Esophagus squamous epithelium (tissue), 4 donors: ENCODE measurements at regions not wholly inside any gene's neighbourhood (a gene's known extent, or its start where the extent isn't known, plus 50 kb on each side); places are given as distances from the start of the nearest gene placed in this dataset.

Source experiments
- POLR2A ChIP-seq, 4 donors: fragments of 450-650 bp; IDR thresholded peaks; one replicate each; pipeline ENCODE4 v1.6.1; 2017; ENCODE audit warnings: antibody characterized with exemption in 4 of 4, mild to moderate bottlenecking in 4 of 4, moderate library complexity in 3 of 4
- TF ChIP-seq, protein P1 (sequence below), 6 experiments: fragments of 450-650 bp in 4 of 6; fragments of 200-600 bp in 2 of 6; sonication (generic) in 2 of 6; IDR thresholded peaks; one replicate each; pipeline ENCODE4 v1.5.1; 2016 to 2019; ENCODE audit warnings: antibody characterized with exemption in 6 of 6, mild to moderate bottlenecking in 4 of 6, moderate library complexity in 4 of 6

DNA sequence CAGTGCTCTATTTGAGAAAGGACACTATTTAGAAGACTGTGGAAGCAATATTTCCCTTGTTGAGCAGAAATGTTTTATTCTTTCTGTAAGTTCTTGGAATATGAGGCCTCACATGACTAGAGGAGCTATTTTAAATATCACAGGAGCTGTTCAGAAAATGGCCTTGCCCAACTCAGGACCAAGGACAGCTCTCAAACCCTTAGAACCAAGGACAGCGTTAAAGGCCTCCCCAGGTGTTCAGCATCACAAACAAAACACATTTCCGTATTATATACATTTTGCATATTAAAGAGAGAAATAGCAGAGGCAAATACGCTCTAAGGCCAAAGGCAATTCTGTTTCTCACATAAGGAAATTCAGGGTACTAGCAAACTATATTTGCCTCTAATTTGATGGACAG, 631.4 kb downstream of the CDH26 start:
- TF ChIP-seq, protein P1, sequence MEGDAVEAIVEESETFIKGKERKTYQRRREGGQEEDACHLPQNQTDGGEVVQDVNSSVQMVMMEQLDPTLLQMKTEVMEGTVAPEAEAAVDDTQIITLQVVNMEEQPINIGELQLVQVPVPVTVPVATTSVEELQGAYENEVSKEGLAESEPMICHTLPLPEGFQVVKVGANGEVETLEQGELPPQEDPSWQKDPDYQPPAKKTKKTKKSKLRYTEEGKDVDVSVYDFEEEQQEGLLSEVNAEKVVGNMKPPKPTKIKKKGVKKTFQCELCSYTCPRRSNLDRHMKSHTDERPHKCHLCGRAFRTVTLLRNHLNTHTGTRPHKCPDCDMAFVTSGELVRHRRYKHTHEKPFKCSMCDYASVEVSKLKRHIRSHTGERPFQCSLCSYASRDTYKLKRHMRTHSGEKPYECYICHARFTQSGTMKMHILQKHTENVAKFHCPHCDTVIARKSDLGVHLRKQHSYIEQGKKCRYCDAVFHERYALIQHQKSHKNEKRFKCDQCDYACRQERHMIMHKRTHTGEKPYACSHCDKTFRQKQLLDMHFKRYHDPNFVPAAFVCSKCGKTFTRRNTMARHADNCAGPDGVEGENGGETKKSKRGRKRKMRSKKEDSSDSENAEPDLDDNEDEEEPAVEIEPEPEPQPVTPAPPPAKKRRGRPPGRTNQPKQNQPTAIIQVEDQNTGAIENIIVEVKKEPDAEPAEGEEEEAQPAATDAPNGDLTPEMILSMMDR (IDR thresholded peaks at IDR 0.05) = no peak
- TF ChIP-seq POLR2A (IDR thresholded peaks at IDR 0.05) = no peak
